ENCODE measurements at regions not wholly inside any gene's neighbourhood (a gene's known extent, or its start where the extent isn't known, plus 50 kb on each side); places are given as distances from the start of the nearest gene placed in this dataset.

GRCh38 chr3:180466401-180467011 lies 135.5 kb upstream of the TTC14 start:
- no peak overlapping the region for H2AFZ ChIP-seq
- peak; percentile 15 for DNase-seq
- H4K20me1 ChIP-seq (ENCODE audit: insufficient read depth) = no peaks in the 10 kb centered on the region
- H3K9me2 ChIP-seq (ENCODE audit: insufficient read depth) = no peaks in the 10 kb centered on the region
- no peaks in the 10 kb centered on the region for H3K27me3 ChIP-seq (replicated peaks; ENCODE audit: insufficient read depth)
- H3K79me2 ChIP-seq (ENCODE audit: insufficient read depth) = no peaks in the 10 kb centered on the region
- H3F3A ChIP-seq (ENCODE audit: insufficient read depth) = no peaks in the 10 kb centered on the region
- in situ Hi-C loops (cut with MboI) = no loop called here
- no peak overlapping the region for H3K4me3 ChIP-seq
- TF ChIP-seq EZH2 (IDR thresholded peaks at IDR 0.05; ENCODE audit: insufficient read depth, poor library complexity, severe bottlenecking) (no peak), EZH2phosphoT487 (IDR thresholded peaks at IDR 0.05; ENCODE audit: insufficient read depth, low read depth) (no peak)
- no peak overlapping the region for H3K27ac ChIP-seq
- no peaks in the 10 kb centered on the region for H3K36me3 ChIP-seq (ENCODE audit: low read depth)
- H3K4me1 ChIP-seq (ENCODE audit: insufficient read depth) = 0 out of 2 replicates have a peak, but pooled peaks cover 7% of the 10 kb centered on the region
- H3K9me3 ChIP-seq (ENCODE audit: low read depth) = no peaks in the 10 kb centered on the region
- no peak overlapping the region for H3K9ac ChIP-seq
- H3K4me2 ChIP-seq (ENCODE audit: unreplicated experiment) = no peak overlapping the region

GRCh38 chr3:180467177-180467576 lies 134.8 kb upstream of the TTC14 start:
- no peaks in the 10 kb centered on the region for H3K36me3 ChIP-seq (ENCODE audit: low read depth)
- TF ChIP-seq EZH2phosphoT487 (IDR thresholded peaks at IDR 0.05; ENCODE audit: insufficient read depth, low read depth) (no peak), EZH2 (IDR thresholded peaks at IDR 0.05; ENCODE audit: insufficient read depth, poor library complexity, severe bottlenecking) (no peak)
- 3 to 15% methylated on average over 1 of the region's 1 CpG for WGBS, 2 experiments (ENCODE audit: low coverage in 1 of 2, low lambda C conversion rate in 2 of 2, missing lambda C conversion rate in 2 of 2)
- H3K4me1 ChIP-seq (ENCODE audit: insufficient read depth) = 0 out of 2 replicates have a peak, but pooled peaks cover 7% of the 10 kb centered on the region
- no peak overlapping the region for H3K4me3 ChIP-seq
- no peaks in the 10 kb centered on the region for H3F3A ChIP-seq (ENCODE audit: insufficient read depth)
- no peaks in the 10 kb centered on the region for H3K9me2 ChIP-seq (ENCODE audit: insufficient read depth)
- no peaks in the 10 kb centered on the region for H3K9me3 ChIP-seq (ENCODE audit: low read depth)
- in situ Hi-C loops (cut with MboI) = no loop called here
- no peak overlapping the region for H3K9ac ChIP-seq
- no peaks in the 10 kb centered on the region for H3K79me2 ChIP-seq (ENCODE audit: insufficient read depth)
- H3K27ac ChIP-seq = no peak overlapping the region
- H3K27me3 ChIP-seq (replicated peaks; ENCODE audit: insufficient read depth) = no peaks in the 10 kb centered on the region
- H4K20me1 ChIP-seq (ENCODE audit: insufficient read depth) = no peaks in the 10 kb centered on the region
- H2AFZ ChIP-seq = no peak overlapping the region
- no peak overlapping the region for H3K4me2 ChIP-seq (ENCODE audit: unreplicated experiment)
- no peak for DNase-seq

GRCh38 chr3:180469149-180469548 lies 132.8 kb upstream of the TTC14 start:
- no peak overlapping the region for H3K27ac ChIP-seq
- no peaks in the 10 kb centered on the region for H3K9me3 ChIP-seq (ENCODE audit: low read depth)
- no peaks in the 10 kb centered on the region for H3K27me3 ChIP-seq (replicated peaks; ENCODE audit: insufficient read depth)
- H3K79me2 ChIP-seq (ENCODE audit: insufficient read depth) = no peaks in the 10 kb centered on the region
- H3K4me2 ChIP-seq (ENCODE audit: unreplicated experiment) = no peak overlapping the region
- 18 to 29% methylated on average over 1 of the region's 1 CpG for WGBS, 2 experiments (ENCODE audit: low coverage in 1 of 2, low lambda C conversion rate in 2 of 2, missing lambda C conversion rate in 2 of 2)
- no peaks in the 10 kb centered on the region for H3F3A ChIP-seq (ENCODE audit: insufficient read depth)
- H3K4me3 ChIP-seq = no peak overlapping the region
- H3K4me1 ChIP-seq (ENCODE audit: insufficient read depth) = 0 out of 2 replicates have a peak, but pooled peaks cover 7% of the 10 kb centered on the region
- no peaks in the 10 kb centered on the region for H4K20me1 ChIP-seq (ENCODE audit: insufficient read depth)
- in situ Hi-C loops (cut with MboI) = no loop called here
- no peaks in the 10 kb centered on the region for H3K36me3 ChIP-seq (ENCODE audit: low read depth)
- TF ChIP-seq EZH2 (IDR thresholded peaks at IDR 0.05; ENCODE audit: insufficient read depth, poor library complexity, severe bottlenecking) = no peak
- no peak for TF ChIP-seq EZH2phosphoT487 (IDR thresholded peaks at IDR 0.05; ENCODE audit: insufficient read depth, low read depth)
- H3K9me2 ChIP-seq (ENCODE audit: insufficient read depth) = no peaks in the 10 kb centered on the region
- H2AFZ ChIP-seq = no peak overlapping the region
- no peak overlapping the region for H3K9ac ChIP-seq
- no peak for DNase-seq

GRCh38 chr3:180478695-180479094 lies 123.3 kb upstream of the TTC14 start:
- in situ Hi-C loops (cut with MboI) = no loop called here
- H3F3A ChIP-seq (ENCODE audit: insufficient read depth) = no peaks in the 10 kb centered on the region
- H3K4me2 ChIP-seq (ENCODE audit: unreplicated experiment) = no peak overlapping the region
- no peak overlapping the region for H2AFZ ChIP-seq
- H3K9me3 ChIP-seq (ENCODE audit: low read depth) = no peaks in the 10 kb centered on the region
- no peak overlapping the region for H3K27ac ChIP-seq
- no peaks in the 10 kb centered on the region for H3K36me3 ChIP-seq (ENCODE audit: low read depth)
- H3K79me2 ChIP-seq (ENCODE audit: insufficient read depth) = no peaks in the 10 kb centered on the region
- 39 to 43% methylated on average over 5 of the region's 5 CpGs for WGBS, 2 experiments (ENCODE audit: low coverage in 1 of 2, low lambda C conversion rate in 2 of 2, missing lambda C conversion rate in 2 of 2)
- TF ChIP-seq EZH2 (IDR thresholded peaks at IDR 0.05; ENCODE audit: insufficient read depth, poor library complexity, severe bottlenecking) (no peak), EZH2phosphoT487 (IDR thresholded peaks at IDR 0.05; ENCODE audit: insufficient read depth, low read depth) (no peak)
- H3K9ac ChIP-seq = no peak overlapping the region
- no peak for DNase-seq
- no peak overlapping the region for H3K4me3 ChIP-seq
- H4K20me1 ChIP-seq (ENCODE audit: insufficient read depth) = no peaks in the 10 kb centered on the region
- no peaks in the 10 kb centered on the region for H3K9me2 ChIP-seq (ENCODE audit: insufficient read depth)
- no peaks in the 10 kb centered on the region for H3K4me1 ChIP-seq (ENCODE audit: insufficient read depth)
- H3K27me3 ChIP-seq (replicated peaks; ENCODE audit: insufficient read depth) = no peaks in the 10 kb centered on the region

GRCh38 chr3:180492047-180492446 lies 109.9 kb upstream of the TTC14 start:
- DNase-seq = no peak
- Histone ChIP-seq H3F3A (ENCODE audit: insufficient read depth) (no peaks in the 10 kb centered on the region), H3K27ac (no peak overlapping the region), H3K9ac (no peak overlapping the region), H3K27me3 (replicated peaks; ENCODE audit: insufficient read depth) (no peaks in the 10 kb centered on the region), H3K4me2 (ENCODE audit: unreplicated experiment) (no peak overlapping the region), H3K4me3 (no peak overlapping the region), H3K79me2 (ENCODE audit: insufficient read depth) (no peaks in the 10 kb centered on the region), H3K36me3 (ENCODE audit: low read depth) (no peaks in the 10 kb centered on the region), H4K20me1 (ENCODE audit: insufficient read depth) (no peaks in the 10 kb centered on the region), H2AFZ (no peak overlapping the region), H3K4me1 (ENCODE audit: insufficient read depth) (no peaks in the 10 kb centered on the region), H3K9me2 (ENCODE audit: insufficient read depth) (no peaks in the 10 kb centered on the region), H3K9me3 (ENCODE audit: low read depth) (no peaks in the 10 kb centered on the region)
- no peak for TF ChIP-seq EZH2phosphoT487 (IDR thresholded peaks at IDR 0.05; ENCODE audit: insufficient read depth, low read depth)
- no peak for TF ChIP-seq EZH2 (IDR thresholded peaks at IDR 0.05; ENCODE audit: insufficient read depth, poor library complexity, severe bottlenecking)
- WGBS, 2 experiments (ENCODE audit: low coverage in 1 of 2, low lambda C conversion rate in 2 of 2, missing lambda C conversion rate in 2 of 2) = 35 to 46% methylated on average over 1 of the region's 1 CpG
- in situ Hi-C loops (cut with MboI) = no loop called here
